Prostate gland (tissue), 2 donors: ENCODE measurements at regions not wholly inside any gene's neighbourhood (a gene's known extent, or its start where the extent isn't known, plus 50 kb on each side); places are given as distances from the start of the nearest gene placed in this dataset.

ENCODE experiments used
- POLR2A ChIP-seq: fragments of 450-650 bp; IDR thresholded peaks from one replicate; pipeline ENCODE4 v1.6.1; 2016; ENCODE audit warnings: antibody characterized with exemption, mild to moderate bottlenecking
- POLR2AphosphoS5 ChIP-seq: sonication (generic); formaldehyde crosslinking; IDR thresholded peaks from one replicate; pipeline ENCODE4 v1.6.1; 2017; ENCODE audit warnings: antibody characterized with exemption
- TF ChIP-seq, protein P1 (sequence below), 4 experiments: fragments of 200-600 bp in 2 of 4; fragments of 450-650 bp in 2 of 4; sonication (generic) in 2 of 4; IDR thresholded peaks; 1 replicate in 3 of 4; 2 replicates in 1 of 4; pipeline ENCODE4 v1.5.1; 2016 to 2019; ENCODE audit warnings: antibody characterized with exemption in 4 of 4, mild to moderate bottlenecking in 2 of 4, moderate library complexity in 2 of 4

DNA sequence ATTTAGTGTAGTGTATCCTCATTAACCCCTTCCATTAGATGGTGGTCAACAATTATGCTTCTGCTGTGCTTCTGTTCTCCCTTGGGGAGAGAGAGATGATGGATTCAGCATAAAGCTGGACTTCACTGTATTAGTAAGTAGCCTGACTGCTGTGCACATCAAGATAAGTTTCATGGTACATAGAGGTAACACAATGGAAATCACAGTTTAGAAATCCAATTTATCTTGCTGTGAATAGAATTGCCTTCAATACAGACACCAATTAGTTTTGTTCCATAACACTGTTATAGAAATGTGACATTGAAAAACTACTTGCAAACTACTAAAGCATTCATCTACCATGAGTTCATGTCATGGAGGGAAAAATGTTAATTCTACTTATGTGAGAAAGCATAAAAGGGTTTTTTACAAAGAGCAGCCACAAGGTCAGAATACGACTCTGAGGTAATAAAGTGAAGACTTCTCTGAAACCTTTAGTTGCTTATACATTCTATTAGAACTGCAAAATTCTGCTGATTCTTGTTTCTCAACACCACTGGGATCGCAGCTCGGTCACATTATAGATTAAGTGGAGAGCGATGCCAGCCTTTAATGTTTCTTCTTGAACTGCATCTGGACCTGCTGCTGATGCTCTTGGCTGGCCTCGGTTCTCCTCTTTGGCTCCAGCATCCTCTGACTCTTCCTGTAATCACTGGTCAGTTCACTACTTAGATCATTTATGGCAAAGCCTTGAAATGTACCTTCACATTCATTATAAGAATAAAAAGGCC lies 190.8 kb downstream of the ATP23 start:
- TF ChIP-seq, protein P1, sequence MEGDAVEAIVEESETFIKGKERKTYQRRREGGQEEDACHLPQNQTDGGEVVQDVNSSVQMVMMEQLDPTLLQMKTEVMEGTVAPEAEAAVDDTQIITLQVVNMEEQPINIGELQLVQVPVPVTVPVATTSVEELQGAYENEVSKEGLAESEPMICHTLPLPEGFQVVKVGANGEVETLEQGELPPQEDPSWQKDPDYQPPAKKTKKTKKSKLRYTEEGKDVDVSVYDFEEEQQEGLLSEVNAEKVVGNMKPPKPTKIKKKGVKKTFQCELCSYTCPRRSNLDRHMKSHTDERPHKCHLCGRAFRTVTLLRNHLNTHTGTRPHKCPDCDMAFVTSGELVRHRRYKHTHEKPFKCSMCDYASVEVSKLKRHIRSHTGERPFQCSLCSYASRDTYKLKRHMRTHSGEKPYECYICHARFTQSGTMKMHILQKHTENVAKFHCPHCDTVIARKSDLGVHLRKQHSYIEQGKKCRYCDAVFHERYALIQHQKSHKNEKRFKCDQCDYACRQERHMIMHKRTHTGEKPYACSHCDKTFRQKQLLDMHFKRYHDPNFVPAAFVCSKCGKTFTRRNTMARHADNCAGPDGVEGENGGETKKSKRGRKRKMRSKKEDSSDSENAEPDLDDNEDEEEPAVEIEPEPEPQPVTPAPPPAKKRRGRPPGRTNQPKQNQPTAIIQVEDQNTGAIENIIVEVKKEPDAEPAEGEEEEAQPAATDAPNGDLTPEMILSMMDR (IDR thresholded peaks at IDR 0.05) = no peak
- TF ChIP-seq POLR2AphosphoS5 = no peak
- TF ChIP-seq POLR2A = no peak
